ENCODE measurements at regions not wholly inside any gene's neighbourhood (a gene's known extent, or its start where the extent isn't known, plus 50 kb on each side); places are given as distances from the start of the nearest gene placed in this dataset.

- intact Hi-C loops (cut with DNase I), result no loop called here
- ATAC-seq (peak in 2 of 4 donors; percentile 44 to 51), DNase-seq (peak in 4 of 6 donors; percentile 26 to 74 (median 38)), FAIRE-seq (no peak)
- WGBS, 2 donors, result 63% methylated on average over 12 of the region's 12 CpGs
- TF ChIP-seq CTCF (IDR thresholded peaks at IDR 0.05), result peak; percentile 43 to 61 (median 50)
- H3K36me3 ChIP-seq, result no peaks in the 10 kb centered on the region
- no peak overlapping the region for H3K4me3 ChIP-seq
- no peaks in the 10 kb centered on the region for H3K27me3 ChIP-seq
- H3K4me1 ChIP-seq, result no peaks in the 10 kb centered on the region
- H3K9me3 ChIP-seq, result no peaks in the 10 kb centered on the region
- no peak overlapping the region for H3K27ac ChIP-seq
Observed at GRCh38 chrX:9312922-9313867, 151.7 kb upstream of the TBL1X start.

GRCh38 chrX:9315086-9315485 is 149.8 kb upstream of the TBL1X start:
- H3K27me3 ChIP-seq, result peaks cover 0 to 4% (median 0%) of the 10 kb centered on the region in 4 donors
- H3K36me3 ChIP-seq, result no peaks in the 10 kb centered on the region
- H3K27ac ChIP-seq, result no peak overlapping the region
- FAIRE-seq (no peak), DNase-seq (no peak), ATAC-seq (no peak)
- H3K4me1 ChIP-seq, result no peaks in the 10 kb centered on the region
- 83 to 91% methylated on average over 3 of the region's 3 CpGs for WGBS, 2 donors
- H3K4me3 ChIP-seq, result no peak overlapping the region
- TF ChIP-seq CTCF (IDR thresholded peaks at IDR 0.05), result no peak
- H3K9me3 ChIP-seq, result no peaks in the 10 kb centered on the region
- intact Hi-C loops (cut with DNase I), result no loop called here

GRCh38 chrX:9316096-9316495 is 148.8 kb upstream of the TBL1X start:
- no peak overlapping the region for H3K27ac ChIP-seq
- peak; percentile 75 for FAIRE-seq
- no peaks in the 10 kb centered on the region for H3K4me1 ChIP-seq
- peaks cover 0 to 4% (median 0%) of the 10 kb centered on the region in 4 donors for H3K27me3 ChIP-seq
- WGBS, 2 donors, result 86 to 87% methylated on average over 10 of the region's 10 CpGs
- H3K36me3 ChIP-seq, result no peaks in the 10 kb centered on the region
- peak in 2 of 4 donors; percentile 63 to 65 for ATAC-seq
- intact Hi-C loops (cut with DNase I), result no loop called here
- H3K4me3 ChIP-seq, result no peak overlapping the region
- TF ChIP-seq CTCF (IDR thresholded peaks at IDR 0.05), result no peak
- H3K9me3 ChIP-seq, result no peaks in the 10 kb centered on the region
- no peak for DNase-seq

GRCh38 chrX:9317176-9317575 is 147.7 kb upstream of the TBL1X start:
- no peaks in the 10 kb centered on the region for H3K4me1 ChIP-seq
- H3K36me3 ChIP-seq, result no peaks in the 10 kb centered on the region
- H3K27ac ChIP-seq, result no peak overlapping the region
- H3K9me3 ChIP-seq, result no peaks in the 10 kb centered on the region
- intact Hi-C loops (cut with DNase I), result no loop called here
- FAIRE-seq (no peak), DNase-seq (no peak), ATAC-seq (peak in 1 of 4 donors; percentile 33)
- H3K4me3 ChIP-seq, result no peak overlapping the region
- peaks cover 0 to 4% (median 0%) of the 10 kb centered on the region in 4 donors for H3K27me3 ChIP-seq
- 67 to 72% methylated on average over 7 of the region's 7 CpGs for WGBS, 2 donors
- no peak for TF ChIP-seq CTCF (IDR thresholded peaks at IDR 0.05)

- FAIRE-seq, result no peak
Observed at GRCh38 chrX:9318213-9318612, 146.6 kb upstream of the TBL1X start.

More at GRCh38 chrX:9318213-9318612, 146.6 kb upstream of the TBL1X start:
- H3K36me3 ChIP-seq, result no peaks in the 10 kb centered on the region
- H3K4me1 ChIP-seq, result no peaks in the 10 kb centered on the region
- 44 to 46% methylated on average over 3 of the region's 3 CpGs for WGBS, 2 donors
- H3K4me3 ChIP-seq, result no peak overlapping the region
- H3K27ac ChIP-seq, result no peak overlapping the region
- no peak for DNase-seq
- H3K27me3 ChIP-seq, result peaks cover 0 to 4% (median 0%) of the 10 kb centered on the region in 4 donors
- ATAC-seq, result no peak
- intact Hi-C loops (cut with DNase I), result no loop called here
- no peaks in the 10 kb centered on the region for H3K9me3 ChIP-seq
- TF ChIP-seq CTCF (IDR thresholded peaks at IDR 0.05), result no peak
